IMR-90 (cell line): ENCODE measurements at regions not wholly inside any gene's neighbourhood (a gene's known extent, or its start where the extent isn't known, plus 50 kb on each side); places are given as distances from the start of the nearest gene placed in this dataset.
"Not testable (repeated sequence)": the region's sequence is repeated elsewhere in the genome, so short reads cannot be mapped to it uniquely, and the experiment has no call there.

Experiments used
- ATAC-seq: fragments of 200-7000 bp; cut with Tn5 transposase; 2 replicates; pipeline ENCODE4 v1.9.1; 2020; ENCODE audit warnings: low read depth, mild to moderate bottlenecking, moderate library complexity
- BruUV-seq: library from RNA; stranded (reverse); fragments of 400-500 nt; replicated peaks from 2 replicates; lab custom pipeline; 2021; lab: Mats Ljungman, UMichigan
- CTCF ChIA-PET: fragments of 300-600 bp; formaldehyde crosslinking; extraction: SDS; loops from one replicate; lab custom pipeline; 2021; ENCODE audit warnings: antibody characterized with exemption; lab: Yijun Ruan, JAX
- POLR2A ChIA-PET: fragments of 300-600 bp; sonication (Branson Sonifier 250); formaldehyde crosslinking; loops from one replicate; lab custom pipeline; 2022; ENCODE audit warnings: antibody characterized with exemption; ENCODE audit not compliant: unreplicated experiment; lab: Charles Lee
- DNase-seq: peaks from one replicate; pipeline ENCODE4 v3.0.0; 2013
- H2AFZ ChIP-seq: replicated peaks from 2 replicates; pipeline ENCODE3; 2013; ENCODE audit warnings: low read length, mild to moderate bottlenecking; ENCODE audit not compliant: poor library complexity
- H2AK5ac ChIP-seq: 2 replicates; pipeline ENCODE4 v1.6.1; 2013; ENCODE audit warnings: low read depth, low read length, inconsistent platforms
- H2AK9ac ChIP-seq: replicated peaks from 2 replicates; pipeline ENCODE3; 2013; ENCODE audit warnings: mild to moderate bottlenecking, low read depth, low read length, moderate library complexity; ENCODE audit not compliant: poor library complexity
- H2BK120ac ChIP-seq: 2 replicates; pipeline ENCODE4 v1.6.1; 2013; ENCODE audit warnings: low read depth, low read length, inconsistent platforms
- H2BK15ac ChIP-seq: 3 replicates; pipeline ENCODE4 v1.6.1; 2013; ENCODE audit warnings: low read depth, low read length, inconsistent platforms
- H2BK20ac ChIP-seq: 2 replicates; pipeline ENCODE4 v1.6.1; 2013; ENCODE audit warnings: low read depth, mild to moderate bottlenecking, inconsistent platforms, low read length, moderate library complexity
- H2BK5ac ChIP-seq: 2 replicates; pipeline ENCODE4 v1.6.1; 2013; ENCODE audit warnings: mild to moderate bottlenecking, low read depth, low read length, inconsistent platforms; ENCODE audit not compliant: poor library complexity, severe bottlenecking
- H3K14ac ChIP-seq: replicated peaks from 2 replicates; pipeline ENCODE4 v1.6.1; 2013; ENCODE audit warnings: low read depth, low read length, inconsistent platforms
- H3K18ac ChIP-seq: 2 replicates; pipeline ENCODE4 v1.6.1; 2013; ENCODE audit warnings: low read depth, low read length, control low read depth
- H3K23ac ChIP-seq: 2 replicates; pipeline ENCODE4 v1.6.1; 2013; ENCODE audit warnings: low read depth, low read length, inconsistent platforms
- H3K27ac ChIP-seq: 2 replicates; pipeline ENCODE4 v1.5.1; 2013; ENCODE audit warnings: mild to moderate bottlenecking, control low read depth, low read length; ENCODE audit not compliant: insufficient read depth
- H3K27me3 ChIP-seq: 2 replicates; pipeline ENCODE4 v1.6.1; 2013; ENCODE audit warnings: low read length; ENCODE audit not compliant: control insufficient read depth, insufficient read depth
- H3K36me3 ChIP-seq: 2 replicates; pipeline ENCODE4 v1.6.1; 2013; ENCODE audit warnings: low read length, mixed read lengths; ENCODE audit not compliant: control insufficient read depth, insufficient read depth
- H3K4ac ChIP-seq: 2 replicates; pipeline ENCODE4 v1.6.1; 2013; ENCODE audit warnings: low read depth, low read length, inconsistent platforms
- H3K4me1 ChIP-seq: 2 replicates; pipeline ENCODE4 v1.6.1; 2013; ENCODE audit warnings: low read length, mixed read lengths; ENCODE audit not compliant: control insufficient read depth, insufficient read depth
- H3K4me2 ChIP-seq: 2 replicates; pipeline ENCODE4 v1.6.1; 2013; ENCODE audit warnings: low read depth, mild to moderate bottlenecking, control low read depth, low read length, moderate library complexity
- H3K4me3 ChIP-seq: 2 replicates; pipeline ENCODE4 v1.5.1; 2013; ENCODE audit warnings: low read depth, mild to moderate bottlenecking, control low read depth, low read length, moderate library complexity; ENCODE audit not compliant: insufficient read depth
- H3K56ac ChIP-seq: 2 replicates; pipeline ENCODE4 v1.6.1; 2013; ENCODE audit warnings: low read length, inconsistent platforms; ENCODE audit not compliant: insufficient read depth; ENCODE audit errors: extremely low read depth
- H3K79me1 ChIP-seq, 2 experiments: 2 replicates each; pipeline ENCODE4 v1.6.1; 2013; ENCODE audit warnings: low read length in 2 of 2, inconsistent platforms in 1 of 2, low read depth in 1 of 2
- H3K9ac ChIP-seq: 2 replicates; pipeline ENCODE4 v1.6.1; 2013; ENCODE audit warnings: low read depth, low read length, control low read depth
- H3K9me1 ChIP-seq: 2 replicates; pipeline ENCODE4 v1.6.1; 2013; ENCODE audit warnings: low read length, inconsistent platforms; ENCODE audit not compliant: insufficient read depth
- H3K9me3 ChIP-seq: 2 replicates; pipeline ENCODE4 v1.6.1; 2013; ENCODE audit warnings: low read length; ENCODE audit not compliant: control insufficient read depth, insufficient read depth
- H4K20me1 ChIP-seq: 2 replicates; pipeline ENCODE4 v1.6.1; 2013; ENCODE audit warnings: low read length, inconsistent platforms; ENCODE audit not compliant: insufficient read depth
- H4K5ac ChIP-seq: 2 replicates; pipeline ENCODE4 v1.6.1; 2013; ENCODE audit warnings: mild to moderate bottlenecking, low read depth, low read length, control low read depth
- H4K8ac ChIP-seq, 2 experiments: 2 replicates each; pipeline ENCODE4 v1.6.1; 2013; ENCODE audit warnings: low read depth in 2 of 2, low read length in 2 of 2, control low read depth in 1 of 2, inconsistent platforms in 1 of 2
- H4K91ac ChIP-seq: 2 replicates; pipeline ENCODE4 v1.6.1; 2013; ENCODE audit warnings: low read depth, low read length, inconsistent platforms; ENCODE audit not compliant: insufficient read depth
- WGBS, 2 experiments: methylation state at CpG; one replicate each; pipeline versions ENCODE4 v1.1.5 to v1.1.7; 2013; ENCODE audit warnings: missing lambda C conversion rate in 2 of 2; ENCODE audit not compliant: insufficient read length in 1 of 2; ENCODE audit errors: extremely low coverage in 2 of 2; 5-methylcytosine and 5-hydroxymethylcytosine counted together
- dilution Hi-C: fragments of 300-500 bp; cut with HindIII; formaldehyde crosslinking; loops from one replicate; pipeline ENCODE4 v1.14.3; 2018; ENCODE audit warnings: low sequenced_read_pairs; ENCODE audit not compliant: unreplicated experiment
- in situ Hi-C: fragments of 300-500 bp; cut with MboI; formaldehyde crosslinking; loops from 3 replicates; pipeline ENCODE4 v1.14.3; 2019; ENCODE audit warnings: low sequenced_read_pairs, inconsistent platforms, mixed read lengths
- intact Hi-C: fragments of 100-400 bp; cut with micrococcal nuclease; formaldehyde crosslinking; loops from 2 replicates; pipeline ENCODE4 v1.10.0; 2022

- H3K4me1 ChIP-seq, H3K79me1 ChIP-seq, H3K4ac ChIP-seq, H3K23ac ChIP-seq, H2BK15ac ChIP-seq, H3K18ac ChIP-seq, H3K4me3 ChIP-seq, dilution Hi-C loops, CTCF ChIA-PET, in situ Hi-C loops, H3K27ac ChIP-seq, ATAC-seq, H3K36me3 ChIP-seq, H2AK5ac ChIP-seq, H2BK5ac ChIP-seq, H3K4me2 ChIP-seq, H3K56ac ChIP-seq, H2AFZ ChIP-seq, POLR2A ChIA-PET, H2BK120ac ChIP-seq, H4K8ac ChIP-seq, H3K9me3 ChIP-seq, DNase-seq, H3K27me3 ChIP-seq, H4K20me1 ChIP-seq, BruUV-seq, H3K9me1 ChIP-seq, H4K5ac ChIP-seq, H3K9ac ChIP-seq, intact Hi-C loops, H4K91ac ChIP-seq, H2BK20ac ChIP-seq, H3K14ac ChIP-seq, H2AK9ac ChIP-seq: not testable (repeated sequence)
- whole genome bisulfite sequencing, 2 experiments: no CpG with 5 or more reads among the region's 2 CpGs
Measured at GRCh38 chr20:25761046-25761445, 64.4 kb upstream of the ZNF337 start.
